Activated T-cell treated with anti-CD3 and anti-CD28 coated beads, Interleukin-2, amount 50 U/mL, for 4 hours (primary cell): ENCODE measurements at regions not wholly inside any gene's neighbourhood (a gene's known extent, or its start where the extent isn't known, plus 50 kb on each side); places are given as distances from the start of the nearest gene placed in this dataset.

Experiments
- ATAC-seq, 2 donors: fragments of 200-7000 bp; cut with Tn5 transposase; one replicate each; pipeline ENCODE4 v1.10.0; 2021
- DNase-seq: peaks from one replicate; pipeline ENCODE4 v3.0.0-alpha.2; 2020
- H3K27me3 Mint-ChIP-seq: one replicate; pipeline ENCODE4 v1.8.0; 2021; ENCODE audit warnings: low read depth, mixed read lengths
- H3K36me3 Mint-ChIP-seq: one replicate; pipeline ENCODE4 v1.8.0; 2022; ENCODE audit warnings: mixed read lengths; ENCODE audit not compliant: insufficient read depth
- H3K4me1 Mint-ChIP-seq: one replicate; pipeline ENCODE4 v1.8.0; 2021; ENCODE audit warnings: low read depth, mixed read lengths
- H3K4me3 Mint-ChIP-seq: one replicate; pipeline ENCODE4 v1.8.0; 2021; ENCODE audit warnings: mild to moderate bottlenecking, moderate library complexity, mixed read lengths
- H3K9me3 Mint-ChIP-seq: one replicate; pipeline ENCODE4 v1.8.0; 2021; ENCODE audit warnings: mixed read lengths

- H3K4me1 Mint-ChIP-seq, result no peaks in the 10 kb centered on the region
- ATAC-seq, result no peak
Observed at GRCh38 chr13:33381180-33381579, 95.6 kb upstream of the STARD13 start.

GRCh38 chr13:33381906-33382305, 96.4 kb upstream of the STARD13 start:
- H3K4me3 Mint-ChIP-seq, result no peak overlapping the region
- H3K4me1 Mint-ChIP-seq, result no peaks in the 10 kb centered on the region
- DNase-seq (no peak), ATAC-seq (no peak)
- H3K27me3 Mint-ChIP-seq, result no peaks in the 10 kb centered on the region
- no peaks in the 10 kb centered on the region for H3K9me3 Mint-ChIP-seq
- no peaks in the 10 kb centered on the region for H3K36me3 Mint-ChIP-seq

More at GRCh38 chr13:33381180-33381579, 95.6 kb upstream of the STARD13 start:
- no peak for DNase-seq
- no peaks in the 10 kb centered on the region for H3K9me3 Mint-ChIP-seq
- H3K27me3 Mint-ChIP-seq, result no peaks in the 10 kb centered on the region
- H3K36me3 Mint-ChIP-seq, result no peaks in the 10 kb centered on the region
- H3K4me3 Mint-ChIP-seq, result no peak overlapping the region

- peaks cover 2% of the 10 kb centered on the region for H3K27me3 Mint-ChIP-seq
- H3K4me3 Mint-ChIP-seq, result no peak overlapping the region
- no peaks in the 10 kb centered on the region for H3K4me1 Mint-ChIP-seq
- DNase-seq (no peak), ATAC-seq (no peak)
- H3K36me3 Mint-ChIP-seq, result no peaks in the 10 kb centered on the region
- H3K9me3 Mint-ChIP-seq, result no peaks in the 10 kb centered on the region
Observed at GRCh38 chr13:33383724-33384577, 98.4 kb upstream of the STARD13 start.

- Mint-ChIP-seq H3K9me3 (no peaks in the 10 kb centered on the region), H3K27me3 (peaks cover 6% of the 10 kb centered on the region), H3K4me1 (no peaks in the 10 kb centered on the region), H3K4me3 (no peak overlapping the region), H3K36me3 (no peaks in the 10 kb centered on the region)
- DNase-seq (no peak), ATAC-seq (no peak)
Observed at GRCh38 chr13:33388286-33388998, 102.9 kb upstream of the STARD13 start.

- ATAC-seq, result no peak
- no peaks in the 10 kb centered on the region for H3K4me1 Mint-ChIP-seq
- H3K27me3 Mint-ChIP-seq, result peaks cover 8% of the 10 kb centered on the region
- no peaks in the 10 kb centered on the region for H3K36me3 Mint-ChIP-seq
- no peaks in the 10 kb centered on the region for H3K9me3 Mint-ChIP-seq
- no peak for DNase-seq
- H3K4me3 Mint-ChIP-seq, result no peak overlapping the region
Observed at GRCh38 chr13:33392794-33393405, 107.3 kb upstream of the STARD13 start.

- Mint-ChIP-seq H3K27me3 (peaks cover 8% of the 10 kb centered on the region), H3K4me3 (no peak overlapping the region), H3K36me3 (no peaks in the 10 kb centered on the region), H3K9me3 (no peaks in the 10 kb centered on the region), H3K4me1 (no peaks in the 10 kb centered on the region)
- no peak for DNase-seq
- no peak for ATAC-seq
Observed at GRCh38 chr13:33394294-33394932, 108.9 kb upstream of the STARD13 start.

GRCh38 chr13:33401238-33401637, 115.7 kb upstream of the STARD13 start:
- no peak for DNase-seq
- H3K36me3 Mint-ChIP-seq, result no peaks in the 10 kb centered on the region
- H3K27me3 Mint-ChIP-seq, result peaks cover 1% of the 10 kb centered on the region
- no peaks in the 10 kb centered on the region for H3K9me3 Mint-ChIP-seq
- no peak for ATAC-seq
- H3K4me1 Mint-ChIP-seq, result no peaks in the 10 kb centered on the region
- no peak overlapping the region for H3K4me3 Mint-ChIP-seq

GRCh38 chr13:33402975-33403374, 117.4 kb upstream of the STARD13 start:
- H3K4me3 Mint-ChIP-seq, result no peak overlapping the region
- ATAC-seq, result no peak
- peaks cover 1% of the 10 kb centered on the region for H3K27me3 Mint-ChIP-seq
- H3K4me1 Mint-ChIP-seq, result no peaks in the 10 kb centered on the region
- no peak for DNase-seq
- H3K9me3 Mint-ChIP-seq, result no peaks in the 10 kb centered on the region
- no peaks in the 10 kb centered on the region for H3K36me3 Mint-ChIP-seq

GRCh38 chr13:33403807-33404362, 118.3 kb upstream of the STARD13 start:
- Mint-ChIP-seq H3K27me3 (peaks cover 4% of the 10 kb centered on the region), H3K9me3 (no peaks in the 10 kb centered on the region), H3K4me3 (no peak overlapping the region), H3K36me3 (no peaks in the 10 kb centered on the region), H3K4me1 (no peaks in the 10 kb centered on the region)
- no peak for DNase-seq
- ATAC-seq, result no peak

- no peak for DNase-seq
- Mint-ChIP-seq H3K27me3 (peaks cover 6% of the 10 kb centered on the region), H3K9me3 (no peaks in the 10 kb centered on the region), H3K4me1 (no peaks in the 10 kb centered on the region), H3K36me3 (no peaks in the 10 kb centered on the region), H3K4me3 (no peak overlapping the region)
- no peak for ATAC-seq
Observed at GRCh38 chr13:33405371-33405770, 119.8 kb upstream of the STARD13 start.

- ATAC-seq, result no peak
- Mint-ChIP-seq H3K36me3 (no peaks in the 10 kb centered on the region), H3K9me3 (no peaks in the 10 kb centered on the region), H3K27me3 (peaks cover 24% of the 10 kb centered on the region), H3K4me1 (no peaks in the 10 kb centered on the region), H3K4me3 (no peak overlapping the region)
- DNase-seq, result no peak
Observed at GRCh38 chr13:33409673-33410510, 124.3 kb upstream of the STARD13 start.

- H3K4me1 Mint-ChIP-seq, result no peaks in the 10 kb centered on the region
- ATAC-seq, result no peak
- no peak for DNase-seq
- H3K36me3 Mint-ChIP-seq, result no peaks in the 10 kb centered on the region
- H3K4me3 Mint-ChIP-seq, result no peak overlapping the region
- H3K9me3 Mint-ChIP-seq, result no peaks in the 10 kb centered on the region
- peaks cover 26% of the 10 kb centered on the region for H3K27me3 Mint-ChIP-seq
Observed at GRCh38 chr13:33410619-33411018, 125.1 kb upstream of the STARD13 start.

GRCh38 chr13:33411312-33411711, 125.8 kb upstream of the STARD13 start:
- Mint-ChIP-seq H3K4me3 (no peak overlapping the region), H3K9me3 (no peaks in the 10 kb centered on the region), H3K27me3 (peaks cover 26% of the 10 kb centered on the region), H3K4me1 (no peaks in the 10 kb centered on the region), H3K36me3 (no peaks in the 10 kb centered on the region)
- no peak for DNase-seq
- no peak for ATAC-seq
